Stomach smooth muscle (tissue), 2 donors: ENCODE measurements at regions not wholly inside any gene's neighbourhood (a gene's known extent, or its start where the extent isn't known, plus 50 kb on each side); places are given as distances from the start of the nearest gene placed in this dataset.
"Not testable (repeated sequence)": the region's sequence is repeated elsewhere in the genome, so short reads cannot be mapped to it uniquely, and the experiment has no call there.

ENCODE experiments used
- H3K27ac ChIP-seq: one replicate; pipeline ENCODE4 v1.7.0; 2013; ENCODE audit warnings: mild to moderate bottlenecking, low read length, inconsistent platforms
- H3K27me3 ChIP-seq, 2 donors: one replicate each; pipeline ENCODE4 v1.7.0; 2013; ENCODE audit warnings: low read length in 2 of 2; ENCODE audit not compliant: insufficient read depth in 2 of 2, control insufficient read depth in 1 of 2
- H3K36me3 ChIP-seq, 2 donors: one replicate each; pipeline ENCODE4 v1.7.0; 2013; ENCODE audit warnings: low read length in 2 of 2; ENCODE audit not compliant: control insufficient read depth in 2 of 2, insufficient read depth in 2 of 2
- H3K4me1 ChIP-seq: one replicate; pipeline ENCODE4 v1.7.0; 2013; ENCODE audit warnings: low read length; ENCODE audit not compliant: control insufficient read depth, insufficient read depth
- H3K4me3 ChIP-seq, 2 donors: one replicate each; pipeline ENCODE4 v1.7.0; 2013; ENCODE audit warnings: low read length in 2 of 2
- H3K9ac ChIP-seq, 2 donors: one replicate each; pipeline ENCODE4 v1.7.0; 2013; ENCODE audit warnings: low read length in 2 of 2, mild to moderate bottlenecking in 1 of 2
- H3K9me3 ChIP-seq, 2 donors: one replicate each; pipeline ENCODE4 v1.7.0; 2013; ENCODE audit warnings: low read length in 2 of 2; ENCODE audit not compliant: control insufficient read depth in 2 of 2
- donor health status: healthy.
- donor health status: Pancreatic carcinoma.

- H3K9me3 ChIP-seq = no peaks in the 10 kb centered on the region
- no peak overlapping the region for H3K9ac ChIP-seq
- no peak overlapping the region for H3K4me3 ChIP-seq
- H3K36me3 ChIP-seq = no peaks in the 10 kb centered on the region
- no peak overlapping the region for H3K27ac ChIP-seq
- H3K4me1 ChIP-seq = no peaks in the 10 kb centered on the region
- no peaks in the 10 kb centered on the region for H3K27me3 ChIP-seq
These were observed 82.3 kb upstream of the MFGE8 start for GRCh38 chr15:88995449-88995848.

- no peaks in the 10 kb centered on the region for H3K27me3 ChIP-seq
- H3K4me1 ChIP-seq = peaks cover 4% of the 10 kb centered on the region
- H3K9me3 ChIP-seq = no peaks in the 10 kb centered on the region
- no peak overlapping the region for H3K27ac ChIP-seq
- no peaks in the 10 kb centered on the region for H3K36me3 ChIP-seq
- no peak overlapping the region for H3K4me3 ChIP-seq
- no peak overlapping the region for H3K9ac ChIP-seq
These were observed 84.4 kb upstream of the MFGE8 start for GRCh38 chr15:88997531-88997930.

GRCh38 chr15:88998980-88999713 lies 86.0 kb upstream of the MFGE8 start:
- Histone ChIP-seq H3K9ac (no peak overlapping the region), H3K9me3 (no peaks in the 10 kb centered on the region), H3K36me3 (no peaks in the 10 kb centered on the region), H3K27me3 (no peaks in the 10 kb centered on the region), H3K4me3 (no peak overlapping the region), H3K27ac (no peak overlapping the region), H3K4me1 (peaks cover 4% of the 10 kb centered on the region)

GRCh38 chr15:89001708-89002275 lies 86.5 kb upstream of the ABHD2 start:
- H3K27ac ChIP-seq, H3K9me3 ChIP-seq, H3K27me3 ChIP-seq, H3K9ac ChIP-seq, H3K4me1 ChIP-seq, H3K4me3 ChIP-seq, H3K36me3 ChIP-seq: not testable (repeated sequence)

- Histone ChIP-seq H3K9ac (no peak overlapping the region), H3K36me3 (no peaks in the 10 kb centered on the region), H3K27me3 (no peaks in the 10 kb centered on the region), H3K27ac (no peak overlapping the region), H3K4me3 (no peak overlapping the region), H3K9me3 (no peaks in the 10 kb centered on the region), H3K4me1 (peaks cover 4% of the 10 kb centered on the region)
These were observed 85.9 kb upstream of the ABHD2 start for GRCh38 chr15:89002281-89002761.

- Histone ChIP-seq H3K4me3 (no peak overlapping the region), H3K4me1 (peaks cover 4% of the 10 kb centered on the region), H3K36me3 (no peaks in the 10 kb centered on the region), H3K27me3 (no peaks in the 10 kb centered on the region), H3K27ac (no peak overlapping the region), H3K9me3 (no peaks in the 10 kb centered on the region), H3K9ac (no peak overlapping the region)
These were observed 85.4 kb upstream of the ABHD2 start for GRCh38 chr15:89002830-89003229.

- no peaks in the 10 kb centered on the region for H3K27me3 ChIP-seq
- no peak overlapping the region for H3K4me3 ChIP-seq
- H3K4me1 ChIP-seq = peaks cover 4% of the 10 kb centered on the region
- H3K36me3 ChIP-seq = no peaks in the 10 kb centered on the region
- no peaks in the 10 kb centered on the region for H3K9me3 ChIP-seq
- H3K27ac ChIP-seq = no peak overlapping the region
- H3K9ac ChIP-seq = no peak overlapping the region
These were observed 84.2 kb upstream of the ABHD2 start for GRCh38 chr15:89003865-89004725.

GRCh38 chr15:89004726-89005030 lies 83.6 kb upstream of the ABHD2 start:
- Histone ChIP-seq H3K4me3 (no peak overlapping the region), H3K9ac (no peak overlapping the region), H3K9me3 (no peaks in the 10 kb centered on the region), H3K27me3 (no peaks in the 10 kb centered on the region), H3K4me1 (peaks cover 4% of the 10 kb centered on the region), H3K27ac (no peak overlapping the region), H3K36me3 (no peaks in the 10 kb centered on the region)

- H3K4me3 ChIP-seq, H3K27ac ChIP-seq, H3K36me3 ChIP-seq, H3K9me3 ChIP-seq, H3K9ac ChIP-seq, H3K27me3 ChIP-seq, H3K4me1 ChIP-seq: not testable (repeated sequence)
These were observed 80.7 kb upstream of the ABHD2 start for GRCh38 chr15:89007527-89007926.

- Histone ChIP-seq H3K27ac (no peak overlapping the region), H3K9me3 (no peaks in the 10 kb centered on the region), H3K36me3 (no peaks in the 10 kb centered on the region), H3K27me3 (no peaks in the 10 kb centered on the region), H3K9ac (no peak overlapping the region), H3K4me1 (no peaks in the 10 kb centered on the region), H3K4me3 (no peak overlapping the region)
These were observed 80.3 kb upstream of the ABHD2 start for GRCh38 chr15:89007989-89008388.

- no peaks in the 10 kb centered on the region for H3K27me3 ChIP-seq
- H3K9ac ChIP-seq = no peak overlapping the region
- H3K9me3 ChIP-seq = no peaks in the 10 kb centered on the region
- H3K36me3 ChIP-seq = no peaks in the 10 kb centered on the region
- no peaks in the 10 kb centered on the region for H3K4me1 ChIP-seq
- no peak overlapping the region for H3K4me3 ChIP-seq
- H3K27ac ChIP-seq = no peak overlapping the region
These were observed 79.2 kb upstream of the ABHD2 start for GRCh38 chr15:89009080-89009479.
